Kidney (tissue), 13 donors: ENCODE measurements at regions not wholly inside any gene's neighbourhood (a gene's known extent, or its start where the extent isn't known, plus 50 kb on each side); places are given as distances from the start of the nearest gene placed in this dataset.

Experiments
- DNase-seq, 5 donors: peaks; one replicate each; pipeline ENCODE4 v3.0.0-alpha.2; 2013 to 2020
- FAIRE-seq: peaks from 2 replicates; lab custom pipeline; 2012; peaks lifted over from hg19 to GRCh38; lab: Jason Lieb, UNC
- H3K27ac ChIP-seq, 2 donors: one replicate each; pipeline ENCODE4 v1.7.0; 2013; ENCODE audit warnings: low read depth in 2 of 2, low read length in 2 of 2, inconsistent platforms in 1 of 2
- H3K27me3 ChIP-seq: one replicate; pipeline ENCODE4 v1.7.1; 2013; ENCODE audit warnings: low read length, inconsistent platforms; ENCODE audit not compliant: control insufficient read depth, insufficient read depth
- H3K36me3 ChIP-seq, 3 donors: one replicate each; pipeline versions ENCODE4 v1.7.0 to v1.7.1; 2013; ENCODE audit warnings: low read length in 3 of 3, control low read depth in 1 of 3, inconsistent platforms in 1 of 3; ENCODE audit not compliant: insufficient read depth in 3 of 3, control insufficient read depth in 2 of 3
- H3K4me1 ChIP-seq, 3 donors: one replicate each; pipeline versions ENCODE4 v1.7.0 to v1.7.1; 2013; ENCODE audit warnings: low read length in 3 of 3, inconsistent platforms in 1 of 3, low read depth in 1 of 3; ENCODE audit not compliant: control insufficient read depth in 2 of 3, insufficient read depth in 2 of 3
- H3K4me3 ChIP-seq, 3 donors: one replicate each; pipeline versions ENCODE4 v1.7.0 to v1.8.1; 2013; ENCODE audit warnings: low read length in 3 of 3, control low read depth in 1 of 3, inconsistent platforms in 1 of 3
- H3K9ac ChIP-seq, 3 donors: one replicate each; pipeline versions ENCODE4 v1.7.0 to v1.7.1; 2013; ENCODE audit warnings: low read length in 3 of 3, control low read depth in 1 of 3, inconsistent platforms in 1 of 3
- H3K9me3 ChIP-seq, 3 donors: one replicate each; pipeline versions ENCODE4 v1.7.0 to v1.7.1; 2013; ENCODE audit warnings: low read length in 3 of 3, control low read depth in 1 of 3, inconsistent platforms in 1 of 3; ENCODE audit not compliant: control insufficient read depth in 2 of 3, insufficient read depth in 1 of 3
- CTCF ChIP-seq: IDR thresholded peaks from 3 replicates; pipeline ENCODE4 v1.5.1; 2012; ENCODE audit warnings: mild to moderate bottlenecking, moderate library complexity, borderline replicate concordance; ENCODE audit not compliant: insufficient read depth; ENCODE audit errors: extremely low read depth
- intact Hi-C: fragments of 100-400 bp; cut with DNase I; formaldehyde crosslinking; loops from one replicate; pipeline ENCODE4 v1.11.1; 2022
- donor health status: control.
- donor health status: control.
- donor health status: control.
- donor health status: control.
- donor health status: control.
- donor health status: DM: yes; HTN: yes; CAD: no.
- donor health status: Normal renal cell carcinoma (clear cell type).

- Histone ChIP-seq H3K9me3 (no peaks in the 10 kb centered on the region), H3K27me3 (no peaks in the 10 kb centered on the region), H3K36me3 (no peaks in the 10 kb centered on the region), H3K4me1 (no peaks in the 10 kb centered on the region), H3K27ac (no peak overlapping the region), H3K4me3 (no peak overlapping the region), H3K9ac (no peak overlapping the region)
- no peak for TF ChIP-seq CTCF
- DNase-seq (no peak), FAIRE-seq (no peak)
- intact Hi-C loops, result no loop called here
Observed at GRCh38 chr5:12294151-12294550, 389.9 kb upstream of the CTNND2 start.

GRCh38 chr5:12292610-12293204, 388.5 kb upstream of the CTNND2 start:
- Histone ChIP-seq H3K36me3 (no peaks in the 10 kb centered on the region), H3K27me3 (no peaks in the 10 kb centered on the region), H3K9ac (no peak overlapping the region), H3K4me3 (no peak overlapping the region), H3K4me1 (no peaks in the 10 kb centered on the region), H3K9me3 (no peaks in the 10 kb centered on the region), H3K27ac (no peak overlapping the region)
- no peak for FAIRE-seq
- TF ChIP-seq CTCF, result no peak
- DNase-seq, result peak in 1 of 5 donors; percentile 31
- intact Hi-C loops, result no loop called here

- Histone ChIP-seq H3K9ac (no peak overlapping the region), H3K4me1 (no peaks in the 10 kb centered on the region), H3K27ac (no peak overlapping the region), H3K36me3 (no peaks in the 10 kb centered on the region), H3K27me3 (no peaks in the 10 kb centered on the region), H3K4me3 (no peak overlapping the region), H3K9me3 (no peaks in the 10 kb centered on the region)
- intact Hi-C loops, result no loop called here
- no peak for TF ChIP-seq CTCF
- FAIRE-seq, result no peak
- no peak for DNase-seq
Observed at GRCh38 chr5:12284604-12285003, 380.4 kb upstream of the CTNND2 start.
